KMS-11 (cell line): ENCODE measurements at regions not wholly inside any gene's neighbourhood (a gene's known extent, or its start where the extent isn't known, plus 50 kb on each side); places are given as distances from the start of the nearest gene placed in this dataset.

Experiments used
- H2AFZ ChIP-seq: fragments of 200-600 bp; sonication (generic); 2 replicates; pipeline ENCODE4 v1.6.1; 2016; ENCODE audit warnings: antibody characterized with exemption, mixed run types, low read depth
- H3K27ac ChIP-seq: fragments of 200-600 bp; sonication (generic); 2 replicates; pipeline ENCODE4 v1.6.1; 2016; ENCODE audit warnings: mild to moderate bottlenecking, mixed run types
- H3K27me3 ChIP-seq: fragments of 200-600 bp; sonication (generic); 2 replicates; pipeline ENCODE4 v1.6.1; 2017; ENCODE audit warnings: mild to moderate bottlenecking, low read depth, mixed run types, moderate library complexity; ENCODE audit not compliant: insufficient read depth
- H3K36me3 ChIP-seq: fragments of 200-600 bp; sonication (generic); 2 replicates; pipeline ENCODE4 v1.6.1; 2017; ENCODE audit warnings: mild to moderate bottlenecking, mixed run types; ENCODE audit not compliant: insufficient read depth
- H3K4me1 ChIP-seq: fragments of 200-600 bp; sonication (generic); 2 replicates; pipeline ENCODE4 v1.6.1; 2016; ENCODE audit warnings: mild to moderate bottlenecking, low read depth, mixed run types; ENCODE audit not compliant: poor library complexity, severe bottlenecking
- H3K4me2 ChIP-seq: fragments of 200-600 bp; sonication (generic); 2 replicates; pipeline ENCODE4 v1.7.0; 2016; ENCODE audit warnings: mild to moderate bottlenecking, mixed run types
- H3K4me3 ChIP-seq: fragments of 200-600 bp; sonication (generic); IDR thresholded peaks from 2 replicates; pipeline ENCODE4 v1.6.1; 2017; ENCODE audit warnings: low read depth, low read length, mixed read lengths; ENCODE audit not compliant: insufficient read depth
- H3K79me2 ChIP-seq: fragments of 200-600 bp; sonication (generic); 2 replicates; pipeline ENCODE4 v1.6.1; 2016; ENCODE audit warnings: low read depth, mixed run types; ENCODE audit not compliant: insufficient read depth
- H3K9ac ChIP-seq: fragments of 200-600 bp; sonication (generic); 2 replicates; pipeline ENCODE4 v1.6.1; 2016; ENCODE audit warnings: mild to moderate bottlenecking, mixed run types
- H4K20me1 ChIP-seq: fragments of 200-600 bp; sonication (generic); 2 replicates; pipeline ENCODE4 v1.6.1; 2016; ENCODE audit warnings: mild to moderate bottlenecking, mixed run types; ENCODE audit not compliant: insufficient read depth
- TF ChIP-seq, protein P1 (sequence below): fragments of 200-600 bp; sonication (generic); conservative IDR thresholded peaks from 2 replicates; pipeline ENCODE4 v1.6.1; 2017; ENCODE audit warnings: low read depth, mild to moderate bottlenecking, antibody characterized with exemption, low read length, moderate library complexity, mixed read lengths

DNA sequence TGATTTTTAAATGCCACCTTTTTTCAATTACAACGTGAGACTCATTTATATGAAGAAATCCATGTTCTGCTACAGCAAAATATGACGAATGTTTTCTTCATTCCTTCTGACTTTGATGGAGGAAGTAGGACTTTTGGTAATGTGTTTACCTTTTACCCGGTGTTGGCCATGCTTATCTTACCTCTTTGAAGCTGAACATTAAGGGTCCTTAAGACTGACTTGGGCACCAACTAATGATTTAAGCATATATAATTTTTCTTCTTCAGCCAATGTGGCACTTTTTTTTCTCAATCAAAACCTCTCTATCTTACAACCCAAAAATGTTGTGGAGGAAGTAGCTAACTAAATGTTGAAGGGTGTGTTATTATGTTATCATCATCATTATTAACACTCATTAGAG is 337.5 kb downstream of the EPHA7 start:
- TF ChIP-seq, protein P1, sequence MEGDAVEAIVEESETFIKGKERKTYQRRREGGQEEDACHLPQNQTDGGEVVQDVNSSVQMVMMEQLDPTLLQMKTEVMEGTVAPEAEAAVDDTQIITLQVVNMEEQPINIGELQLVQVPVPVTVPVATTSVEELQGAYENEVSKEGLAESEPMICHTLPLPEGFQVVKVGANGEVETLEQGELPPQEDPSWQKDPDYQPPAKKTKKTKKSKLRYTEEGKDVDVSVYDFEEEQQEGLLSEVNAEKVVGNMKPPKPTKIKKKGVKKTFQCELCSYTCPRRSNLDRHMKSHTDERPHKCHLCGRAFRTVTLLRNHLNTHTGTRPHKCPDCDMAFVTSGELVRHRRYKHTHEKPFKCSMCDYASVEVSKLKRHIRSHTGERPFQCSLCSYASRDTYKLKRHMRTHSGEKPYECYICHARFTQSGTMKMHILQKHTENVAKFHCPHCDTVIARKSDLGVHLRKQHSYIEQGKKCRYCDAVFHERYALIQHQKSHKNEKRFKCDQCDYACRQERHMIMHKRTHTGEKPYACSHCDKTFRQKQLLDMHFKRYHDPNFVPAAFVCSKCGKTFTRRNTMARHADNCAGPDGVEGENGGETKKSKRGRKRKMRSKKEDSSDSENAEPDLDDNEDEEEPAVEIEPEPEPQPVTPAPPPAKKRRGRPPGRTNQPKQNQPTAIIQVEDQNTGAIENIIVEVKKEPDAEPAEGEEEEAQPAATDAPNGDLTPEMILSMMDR: no peak
- no peak overlapping the region for H2AFZ ChIP-seq
- H3K27me3 ChIP-seq: no peaks in the 10 kb centered on the region
- H4K20me1 ChIP-seq: no peaks in the 10 kb centered on the region
- H3K4me1 ChIP-seq: no peaks in the 10 kb centered on the region
- H3K27ac ChIP-seq: no peak overlapping the region
- no peak overlapping the region for H3K9ac ChIP-seq
- no peaks in the 10 kb centered on the region for H3K79me2 ChIP-seq
- no peak overlapping the region for H3K4me2 ChIP-seq
- no peak overlapping the region for H3K4me3 ChIP-seq
- no peaks in the 10 kb centered on the region for H3K36me3 ChIP-seq

GRCh38 chr6:93079061-93079460 is 340.3 kb downstream of the EPHA7 start:
- H3K4me1 ChIP-seq: no peaks in the 10 kb centered on the region
- H4K20me1 ChIP-seq: no peaks in the 10 kb centered on the region
- no peaks in the 10 kb centered on the region for H3K79me2 ChIP-seq
- no peak overlapping the region for H3K4me3 ChIP-seq
- H2AFZ ChIP-seq: no peak overlapping the region
- H3K9ac ChIP-seq: no peak overlapping the region
- H3K36me3 ChIP-seq: no peaks in the 10 kb centered on the region
- TF ChIP-seq, protein P1: no peak
- no peak overlapping the region for H3K27ac ChIP-seq
- H3K27me3 ChIP-seq: no peaks in the 10 kb centered on the region
- no peak overlapping the region for H3K4me2 ChIP-seq

- Histone ChIP-seq H4K20me1 (no peaks in the 10 kb centered on the region), H3K4me2 (no peak overlapping the region), H3K9ac (no peak overlapping the region), H3K79me2 (no peaks in the 10 kb centered on the region), H3K27me3 (no peaks in the 10 kb centered on the region), H3K4me1 (no peaks in the 10 kb centered on the region), H2AFZ (no peak overlapping the region), H3K36me3 (no peaks in the 10 kb centered on the region), H3K4me3 (no peak overlapping the region), H3K27ac (no peak overlapping the region)
- TF ChIP-seq, protein P1: no peak
Measured at GRCh38 chr6:93073811-93074210, 345.5 kb downstream of the EPHA7 start.

DNA sequence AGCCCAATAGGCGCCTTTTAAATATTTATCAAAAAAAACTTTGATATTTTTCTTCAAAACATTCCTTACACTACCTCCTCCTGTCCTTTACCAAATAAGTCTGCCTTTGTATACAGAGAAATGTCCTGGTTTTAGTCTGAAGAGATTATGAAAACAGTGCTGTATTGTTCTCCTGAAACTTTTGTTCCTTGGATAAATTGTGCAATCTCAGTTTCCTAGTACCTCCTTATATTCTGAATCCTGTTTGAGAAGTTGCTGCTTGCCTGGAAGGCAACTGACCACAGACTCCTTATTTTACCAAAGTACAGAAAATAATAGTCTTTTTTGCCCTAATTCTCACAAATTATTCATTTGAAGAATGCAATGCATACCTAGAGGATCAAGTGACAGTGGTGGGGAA is 349.5 kb downstream of the EPHA7 start:
- no peaks in the 10 kb centered on the region for H3K36me3 ChIP-seq
- H3K79me2 ChIP-seq: no peaks in the 10 kb centered on the region
- TF ChIP-seq, protein P1: no peak
- no peaks in the 10 kb centered on the region for H3K27me3 ChIP-seq
- no peaks in the 10 kb centered on the region for H3K4me1 ChIP-seq
- no peaks in the 10 kb centered on the region for H4K20me1 ChIP-seq
- no peak overlapping the region for H3K4me3 ChIP-seq
- H3K4me2 ChIP-seq: no peak overlapping the region
- no peak overlapping the region for H2AFZ ChIP-seq
- no peak overlapping the region for H3K9ac ChIP-seq
- no peak overlapping the region for H3K27ac ChIP-seq
